GM19328 (cell line): ENCODE measurements at regions not wholly inside any gene's neighbourhood (a gene's known extent, or its start where the extent isn't known, plus 50 kb on each side); places are given as distances from the start of the nearest gene placed in this dataset.

ENCODE experiments used
- ATAC-seq: cut with Tn5 transposase; IDR thresholded peaks from one replicate; pipeline ENCODE4 v1.9.1; 2021; ENCODE audit warnings: mild to moderate bottlenecking, moderate library complexity; ENCODE audit not compliant: unreplicated experiment

DNA sequence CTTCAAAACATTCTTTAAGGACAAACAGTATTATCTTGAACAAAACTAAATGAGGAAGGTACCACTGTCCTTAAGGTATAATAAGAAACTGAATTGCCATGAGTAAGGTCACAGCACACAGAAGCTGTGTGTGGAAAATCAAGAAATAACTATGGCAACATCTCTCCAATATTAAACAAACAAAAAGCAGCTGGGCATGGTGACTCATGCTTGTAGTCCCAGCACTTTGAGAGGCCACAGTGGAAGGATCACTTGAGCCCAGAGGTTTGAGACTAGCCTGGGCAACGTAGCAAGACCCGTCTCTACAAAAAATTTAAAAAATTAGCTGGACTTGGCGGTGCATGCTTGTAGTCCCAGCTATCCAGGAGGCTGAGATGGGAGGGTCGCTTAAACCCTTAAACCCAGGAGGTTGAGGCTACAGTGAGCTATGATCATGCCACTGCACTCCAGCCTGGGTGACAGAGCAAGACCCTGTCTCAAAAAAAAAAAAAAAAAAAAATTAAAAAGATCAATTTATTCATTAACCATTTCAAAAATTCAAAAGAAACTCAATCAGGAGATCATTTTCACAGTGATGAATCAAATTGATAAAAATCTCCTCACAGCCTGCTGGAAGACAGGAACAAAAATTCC lies 195.4 kb downstream of the SKIDA1 start:
- ATAC-seq: no peak

DNA sequence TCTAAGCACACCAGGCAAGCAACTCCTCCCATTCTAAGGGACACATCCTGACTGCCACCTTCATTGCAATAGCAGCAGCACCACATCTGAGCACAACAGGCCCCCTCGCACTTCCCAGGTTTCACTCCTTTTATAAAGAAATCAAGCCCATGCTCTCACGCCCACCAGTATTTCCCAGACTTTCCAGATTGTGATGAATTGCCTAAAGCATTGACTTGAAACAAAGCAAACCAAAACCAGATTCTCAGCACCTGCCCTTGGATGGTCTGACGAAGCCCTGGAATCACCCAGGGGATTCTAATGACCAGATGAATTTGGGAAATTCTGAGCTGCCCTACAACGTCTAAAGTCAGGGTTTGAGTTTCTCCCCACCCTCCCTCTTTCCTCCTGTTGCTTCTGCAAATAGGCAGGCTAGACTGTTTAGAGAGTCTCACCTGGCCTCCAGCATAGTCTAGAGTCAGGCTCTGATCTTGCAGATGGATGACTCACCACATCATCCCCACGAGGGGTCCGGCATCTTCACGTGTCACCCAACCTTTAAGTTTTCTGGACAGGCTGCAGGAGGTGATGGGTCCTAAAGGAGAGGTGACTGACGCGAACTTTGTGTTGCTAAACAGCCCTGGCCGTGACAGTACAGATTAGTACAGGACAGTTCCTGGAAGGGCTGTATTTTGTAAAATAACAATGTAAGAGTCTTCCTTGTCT lies 198.0 kb downstream of the SKIDA1 start:
- ATAC-seq: no peak

DNA sequence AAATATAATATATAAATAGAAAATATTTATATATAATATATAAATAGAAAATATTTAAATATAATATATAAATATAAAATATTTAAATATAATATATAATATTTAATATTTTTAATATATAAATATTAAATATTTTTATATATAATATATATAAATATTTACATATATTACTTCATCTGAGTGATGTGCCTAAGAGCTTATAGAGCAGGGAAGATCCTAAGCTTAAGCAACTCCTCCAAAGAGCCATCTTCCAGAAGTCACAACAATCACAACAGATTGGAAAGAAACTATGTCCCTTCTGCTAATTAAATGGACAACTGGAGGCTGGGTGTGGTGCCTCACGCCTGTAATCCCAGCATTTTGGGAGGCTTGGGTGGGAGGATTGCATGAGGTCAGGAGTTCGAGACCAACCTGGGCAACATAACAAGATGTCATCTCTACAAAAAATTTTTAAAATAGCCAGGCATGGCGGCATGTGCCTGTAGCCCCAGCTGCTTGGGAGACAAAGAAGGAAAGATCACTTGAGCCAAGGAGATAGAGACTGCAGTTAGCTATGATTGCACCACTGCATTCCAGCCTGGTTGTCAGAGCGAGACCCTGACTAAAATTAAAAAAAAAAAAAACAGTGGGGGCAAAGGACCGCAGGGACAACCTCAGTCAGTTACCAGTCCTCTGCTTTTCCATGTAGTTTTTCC lies 198.7 kb downstream of the SKIDA1 start:
- ATAC-seq: no peak

DNA sequence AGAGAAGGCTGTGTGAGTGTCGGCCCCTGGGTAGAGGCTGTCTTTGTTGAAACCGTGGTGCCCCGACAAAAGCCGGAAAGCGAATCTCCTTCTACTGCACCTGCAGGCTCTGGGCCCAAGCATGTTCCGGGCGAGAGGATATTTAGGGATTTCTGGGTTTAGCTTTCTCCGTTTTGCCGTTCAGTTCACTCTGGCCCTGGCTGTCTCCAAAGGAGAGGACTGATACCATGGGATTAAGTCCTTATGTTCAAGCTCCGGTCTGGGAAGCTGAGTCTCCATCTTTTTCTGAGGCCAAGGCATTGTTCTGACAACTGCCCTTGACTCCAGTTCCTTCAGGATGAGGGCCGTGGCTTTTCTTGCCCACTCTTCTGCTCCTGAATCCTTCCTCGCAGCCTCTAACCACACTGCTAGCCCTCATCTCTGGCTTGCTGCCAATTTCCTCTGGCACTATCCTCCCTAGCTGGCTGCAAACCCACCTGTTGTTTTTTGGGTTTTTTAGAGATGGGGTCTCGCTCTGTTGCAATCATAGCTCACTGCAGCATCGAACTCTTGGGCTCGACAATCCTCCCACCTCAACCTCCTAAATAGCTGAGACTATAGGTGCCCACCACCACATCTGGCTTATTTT lies 206.8 kb downstream of the SKIDA1 start:
- ATAC-seq: no peak

DNA sequence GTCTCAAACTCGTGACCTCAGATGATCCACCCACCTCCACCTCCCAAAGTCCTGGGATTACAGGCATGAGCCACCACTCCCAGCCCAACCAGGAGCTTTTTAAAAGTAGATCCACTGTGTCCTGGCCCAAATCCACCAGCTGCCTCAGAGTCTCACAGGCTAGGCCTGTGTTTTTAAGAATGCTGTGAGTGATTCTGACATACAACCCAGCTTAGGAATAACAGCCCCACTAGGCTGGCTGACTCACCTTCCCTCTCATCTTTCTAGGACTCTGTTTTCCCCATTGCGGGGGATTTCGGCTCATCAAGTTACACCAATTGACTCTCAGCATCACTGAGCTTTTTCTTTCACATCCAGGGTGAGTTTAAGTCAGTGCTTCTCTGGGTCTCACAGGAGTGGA lies 207.6 kb downstream of the SKIDA1 start:
- ATAC-seq: no peak

DNA sequence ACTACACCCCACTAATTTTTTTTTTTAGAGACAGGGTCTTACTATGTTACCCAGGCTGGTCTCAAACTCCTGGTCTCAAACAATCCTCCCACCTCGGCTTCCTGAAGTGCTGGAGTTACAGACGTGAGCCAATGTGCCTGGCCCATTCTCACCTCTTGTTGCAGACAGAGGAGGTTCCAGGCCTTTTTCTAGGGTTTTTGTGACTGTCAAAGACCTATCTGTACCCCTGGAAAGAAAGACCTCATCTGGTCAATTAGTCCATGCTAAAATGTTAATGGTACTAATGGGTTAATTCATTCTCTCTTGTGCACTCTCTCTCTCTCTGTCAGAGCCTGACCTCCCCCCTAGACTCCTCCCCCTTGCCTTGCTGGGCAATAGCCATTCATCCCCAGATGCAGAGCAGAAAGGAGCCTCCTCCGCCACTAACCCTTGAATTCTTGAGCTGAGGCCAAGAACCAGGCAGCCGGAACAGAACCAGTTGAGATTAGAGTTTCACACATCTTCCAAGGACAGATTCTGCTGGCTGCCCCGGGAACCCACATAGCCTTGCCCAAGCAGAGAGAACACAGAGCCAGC lies 209.7 kb downstream of the SKIDA1 start:
- no peak for ATAC-seq

DNA sequence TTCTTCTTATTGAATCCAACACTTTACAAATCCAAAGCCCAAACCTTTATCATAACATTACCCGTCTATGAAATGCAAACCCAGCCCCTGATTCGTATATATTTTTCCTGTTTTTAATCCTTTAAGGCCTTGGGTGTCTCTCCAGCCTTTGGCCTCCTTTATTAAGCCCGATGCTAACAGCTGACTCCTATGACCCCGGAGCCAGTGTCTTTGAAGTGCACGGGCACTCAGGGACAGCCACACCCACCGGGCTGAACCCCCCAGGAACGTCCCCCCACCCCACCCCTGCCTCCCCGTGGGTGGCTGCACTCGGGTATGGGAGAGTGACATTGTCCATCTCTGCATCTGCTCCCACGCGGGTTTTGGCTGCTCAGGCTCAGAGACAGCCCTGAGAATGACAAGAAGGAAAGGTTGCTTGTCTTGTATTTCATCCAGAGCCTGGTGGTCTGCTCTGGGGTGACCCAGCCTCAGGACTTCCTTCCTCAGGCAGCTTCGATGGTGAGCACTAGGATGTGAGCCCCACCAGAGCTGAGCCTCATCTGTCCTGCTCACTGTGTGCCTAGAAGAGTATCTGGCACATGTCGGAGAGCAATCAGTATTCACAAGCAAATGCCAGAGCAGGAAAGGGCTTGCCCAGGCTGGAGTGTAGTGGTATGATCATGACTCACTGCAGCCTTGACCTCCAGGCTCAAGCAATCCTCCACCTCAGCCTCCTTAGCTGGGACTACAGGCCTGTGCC lies 210.4 kb downstream of the SKIDA1 start:
- no peak for ATAC-seq

DNA sequence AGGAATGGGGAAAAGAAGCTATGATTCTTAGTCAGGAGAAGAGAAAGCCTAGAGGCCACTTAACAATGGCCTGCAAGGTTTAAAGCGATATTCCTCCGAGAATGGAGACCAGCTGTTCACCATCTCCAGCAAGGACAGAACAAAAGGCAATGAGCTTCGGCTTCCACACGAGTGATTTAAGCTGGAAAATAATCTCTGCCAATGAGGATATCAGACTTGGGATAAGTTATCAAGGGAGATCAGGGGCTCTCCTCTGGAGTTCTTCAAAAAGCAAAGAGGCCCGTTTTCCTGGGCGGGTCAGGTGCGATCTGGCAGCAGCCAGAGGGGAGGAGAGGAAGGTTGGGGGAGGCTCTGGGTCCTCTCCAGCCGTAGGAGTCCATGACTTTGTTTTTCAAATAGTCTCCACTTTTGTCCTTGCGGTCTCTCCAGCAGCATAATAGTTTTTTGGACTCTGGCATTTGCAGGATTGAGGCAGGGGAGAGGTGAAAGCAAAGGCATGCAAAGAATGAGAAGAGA lies 211.3 kb downstream of the SKIDA1 start:
- no peak for ATAC-seq

DNA sequence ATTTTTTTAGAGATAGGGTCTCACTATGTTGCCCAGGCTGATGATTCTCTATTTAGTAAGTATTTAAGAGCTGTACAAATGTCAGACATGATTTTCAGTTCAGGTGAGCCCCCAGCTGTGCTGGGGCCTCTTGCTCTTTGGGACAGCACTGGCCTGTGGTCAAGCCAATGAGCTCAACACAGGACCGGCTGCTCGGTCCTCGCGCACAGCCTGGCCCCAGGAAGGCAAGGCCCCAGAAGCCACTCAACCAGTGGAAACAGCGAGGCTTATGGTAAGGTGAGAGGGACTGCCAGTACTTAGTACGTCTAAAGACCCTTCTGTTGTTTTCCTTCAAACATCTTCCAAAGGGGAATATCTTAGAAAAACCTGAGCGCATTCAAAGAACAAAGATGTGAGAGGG lies 211.8 kb downstream of the SKIDA1 start:
- ATAC-seq: no peak

DNA sequence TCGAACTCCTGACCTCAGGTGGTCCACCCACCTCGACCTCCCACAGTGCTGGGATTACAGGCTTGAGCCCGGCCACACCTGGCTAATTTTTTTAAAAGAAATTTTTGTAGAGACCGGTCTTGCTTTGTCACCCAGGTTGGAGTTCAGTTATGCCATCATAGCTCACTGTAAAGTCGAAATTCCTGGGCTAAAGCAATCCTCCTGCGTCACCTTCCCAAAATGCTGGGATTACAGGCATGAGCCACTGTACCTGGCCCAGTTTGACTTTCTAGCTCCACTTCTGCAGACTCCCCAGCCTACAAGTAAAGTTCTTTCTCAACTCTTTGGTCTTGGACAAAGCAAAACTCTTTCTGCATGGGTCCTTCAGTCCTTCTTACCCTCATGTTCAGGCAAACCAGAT lies 214.1 kb downstream of the SKIDA1 start:
- ATAC-seq: no peak

DNA sequence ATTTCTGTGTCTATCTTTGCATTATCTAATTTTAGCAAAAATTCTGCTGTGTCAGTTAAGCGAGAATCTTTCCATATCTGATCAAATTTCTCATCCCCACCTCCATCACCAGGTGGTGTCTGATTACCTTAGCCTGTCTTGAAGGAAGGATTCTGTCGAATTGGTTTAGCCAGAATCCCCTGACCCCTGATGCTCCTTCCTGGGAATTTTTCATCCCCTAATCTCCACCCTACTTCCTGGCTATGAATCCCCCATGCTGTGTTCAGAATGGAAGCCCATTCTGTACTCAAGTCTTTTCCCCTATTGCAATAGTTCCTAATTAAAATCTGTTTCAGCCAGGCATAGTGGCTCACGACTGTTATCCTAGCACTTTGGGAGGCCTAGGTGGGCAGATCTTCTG lies 216.1 kb downstream of the SKIDA1 start:
- ATAC-seq: no peak

DNA sequence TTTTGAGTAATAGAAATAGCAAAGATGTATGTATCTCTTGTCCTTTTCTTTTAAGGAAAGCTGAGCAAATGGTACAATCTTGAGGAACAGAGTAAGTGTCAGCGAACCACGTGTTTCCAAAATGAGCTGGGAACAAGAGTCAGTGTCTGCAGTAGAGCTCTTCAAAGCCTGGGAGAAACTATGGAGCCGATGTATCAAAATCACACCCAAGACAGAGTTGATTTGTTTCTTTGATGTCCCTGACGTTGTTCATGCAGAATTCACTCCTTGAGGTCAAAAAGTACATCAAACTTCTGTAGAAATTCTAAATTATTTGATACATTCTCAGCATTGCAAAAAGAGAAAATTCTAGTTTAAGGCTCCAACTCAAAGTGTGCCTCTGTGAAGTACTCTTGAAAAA lies 216.5 kb downstream of the SKIDA1 start:
- ATAC-seq: no peak

DNA sequence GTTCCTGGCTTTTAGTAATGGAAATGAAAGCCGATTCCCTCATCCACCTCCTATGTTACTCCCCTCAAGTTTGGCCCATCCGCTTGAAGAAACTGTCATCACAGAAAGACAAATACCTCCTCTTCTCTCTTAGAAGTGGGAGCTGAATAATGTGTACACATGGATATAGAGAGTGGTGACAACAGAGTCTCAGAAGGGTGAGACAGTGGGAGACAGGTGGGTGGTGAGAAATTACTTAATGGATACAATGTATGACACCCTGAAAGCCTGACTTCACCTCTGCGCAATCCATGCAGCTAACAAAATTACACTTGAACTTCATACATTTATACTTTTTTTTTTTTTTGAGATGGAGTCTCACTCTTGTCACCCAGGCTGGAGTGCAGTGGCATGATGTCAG lies 217.5 kb downstream of the SKIDA1 start:
- ATAC-seq: no peak

DNA sequence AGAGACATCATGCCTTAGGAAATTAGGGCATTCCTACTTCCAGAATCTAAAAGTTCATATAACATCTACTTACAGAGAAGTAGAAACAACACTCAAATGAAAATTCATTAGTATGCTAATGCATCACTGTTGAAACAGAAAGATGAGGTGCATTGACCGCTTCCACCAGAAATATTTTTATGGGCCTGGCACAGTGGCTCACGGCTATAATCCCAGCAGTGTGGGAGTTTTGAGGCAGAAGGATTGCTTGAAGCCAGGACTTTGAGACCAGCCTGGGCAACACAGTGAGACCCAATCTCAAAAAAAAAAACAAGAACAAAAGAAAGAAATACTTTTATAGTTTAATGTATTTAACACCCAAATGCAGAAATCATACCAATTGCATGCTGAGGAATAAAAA lies 220.9 kb downstream of the SKIDA1 start:
- ATAC-seq: no peak

DNA sequence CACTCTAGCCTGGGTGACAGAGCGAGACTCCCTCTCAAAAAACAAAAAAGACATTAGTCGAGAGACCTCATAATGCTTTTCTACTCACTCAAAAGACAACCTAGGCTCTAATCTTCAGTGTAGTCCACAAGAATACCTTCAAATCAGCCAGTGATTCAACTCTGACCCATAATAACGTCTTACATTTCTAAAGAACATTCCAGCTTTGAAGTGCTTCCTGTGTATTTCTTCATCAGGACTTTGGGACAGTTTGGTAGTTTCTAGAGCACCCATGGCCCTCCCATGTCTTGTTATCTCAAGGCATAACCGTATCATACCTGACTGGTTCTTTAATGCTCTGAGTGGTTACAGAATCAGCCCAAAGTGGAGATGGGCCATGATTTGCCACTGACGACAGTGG lies 221.3 kb downstream of the SKIDA1 start:
- ATAC-seq: no peak

DNA sequence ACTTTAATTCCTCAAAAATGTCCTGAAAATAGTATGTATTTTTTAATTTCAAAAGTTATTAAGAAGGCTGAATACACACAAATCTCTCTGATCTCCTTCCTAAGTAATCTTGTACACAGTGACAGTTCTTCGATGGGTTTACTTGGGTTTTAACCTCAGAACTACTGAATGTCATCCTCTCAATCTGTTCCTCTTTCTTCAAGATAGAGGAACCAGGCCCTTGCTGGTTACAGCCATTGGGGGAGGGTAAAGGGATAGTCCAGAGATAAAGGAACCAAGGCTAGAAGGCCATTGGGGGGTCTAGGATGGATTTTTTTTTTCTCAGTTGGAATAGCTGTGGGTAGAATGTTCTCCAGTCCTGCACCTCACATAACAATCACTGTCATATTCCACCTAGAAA lies 224.9 kb downstream of the SKIDA1 start:
- no peak for ATAC-seq

DNA sequence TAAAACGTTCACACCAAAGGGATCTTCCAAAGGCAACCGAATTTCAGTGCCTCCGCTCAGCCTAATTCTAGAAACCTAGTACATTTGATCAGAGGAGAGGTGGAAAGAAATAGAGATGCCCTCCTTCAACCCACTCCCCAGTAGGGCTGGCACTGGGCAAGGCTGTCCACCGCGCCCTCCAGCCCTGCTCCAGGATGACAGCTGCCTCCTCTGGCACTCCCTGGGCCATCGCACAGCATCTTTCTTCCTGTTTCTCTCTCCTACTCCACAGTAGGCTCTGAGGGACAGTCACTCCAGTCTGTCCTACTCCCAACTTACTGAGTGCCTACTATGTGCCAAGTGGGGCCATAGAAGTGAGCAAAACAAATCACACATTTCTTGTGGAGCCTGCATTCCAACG lies 226.2 kb downstream of the SKIDA1 start:
- no peak for ATAC-seq

DNA sequence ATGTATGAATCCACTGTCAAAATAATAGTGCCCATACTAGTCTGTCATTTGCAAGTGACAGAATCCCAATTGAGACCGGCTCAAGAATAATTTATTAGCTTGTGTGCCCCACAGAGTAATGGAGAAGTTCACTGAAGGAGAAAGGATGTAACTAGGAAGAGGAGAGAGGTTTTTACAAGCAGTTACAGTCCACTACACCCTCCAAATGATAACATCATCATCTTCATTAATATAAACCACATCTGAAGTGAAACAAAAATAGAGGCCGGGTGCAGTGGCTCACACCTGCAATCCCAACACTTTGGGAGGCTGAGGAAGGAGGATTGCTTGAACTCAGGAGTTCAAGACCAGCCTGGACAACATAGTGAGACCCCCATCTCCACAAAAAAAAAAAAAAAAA lies 226.8 kb downstream of the SKIDA1 start:
- no peak for ATAC-seq

DNA sequence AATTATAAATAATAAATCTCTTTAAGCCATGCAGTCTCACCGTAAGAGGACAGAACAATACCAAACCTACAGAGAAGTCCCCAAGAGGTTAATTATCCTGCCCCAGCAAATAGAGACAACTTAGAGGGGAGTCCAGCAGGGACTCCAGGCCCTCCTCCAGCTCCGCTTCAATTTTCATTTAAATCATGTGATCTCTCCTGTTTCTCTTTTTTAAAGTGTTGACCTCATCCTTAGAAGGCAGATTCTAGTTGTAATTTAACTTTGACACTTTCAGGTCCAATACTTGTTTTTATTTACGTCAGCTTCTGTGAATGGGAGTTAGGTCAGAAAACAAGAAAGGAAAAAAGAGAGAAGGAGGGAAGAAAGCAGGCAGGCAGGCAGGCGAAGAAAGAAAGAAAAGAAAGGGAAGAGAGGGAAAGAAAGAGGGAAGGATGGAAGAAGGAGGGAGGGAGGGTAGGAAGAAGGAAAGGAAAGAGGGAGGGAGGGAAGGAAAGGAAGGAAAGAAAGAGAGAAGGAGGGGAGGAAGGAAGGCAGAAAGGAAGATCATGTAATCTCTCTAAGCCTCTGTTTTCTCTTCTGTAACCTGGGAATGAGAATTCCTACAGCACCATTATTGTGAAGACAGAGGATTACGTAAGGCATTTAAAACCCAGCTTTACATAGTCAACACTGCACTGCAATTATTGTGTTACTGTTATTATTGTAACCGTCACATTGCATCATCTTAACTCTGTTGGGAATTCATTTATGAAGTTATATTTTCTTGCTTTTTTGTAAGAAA lies 227.7 kb downstream of the SKIDA1 start:
- no peak for ATAC-seq
